ENCODE measurements at regions not wholly inside any gene's neighbourhood (a gene's known extent, or its start where the extent isn't known, plus 50 kb on each side); places are given as distances from the start of the nearest gene placed in this dataset.

- ChIA-PET POLR2A (interaction anchor here (0.5 to 1.3 kb wide), 2 partner anchors 10 to 13 kb away, joined by 3 read pairs; no protein-coding TSS in a partner anchor), CTCF (ENCODE audit: low intra/inter-chr PET ratio) (no interaction called here)
- DNase-seq (ENCODE audit: extremely low read depth in 1 of 4, low spot score in 3 of 4) (no peak), FAIRE-seq (no peak), ATAC-seq (no peak; the same call in 2 of the 3 replicates)
- BruUV-seq (replicated peaks) = no TSS peak
- H3K4me2 ChIP-seq (ENCODE audit: insufficient read depth, low read length) = no peak overlapping the region
- no peaks in the 10 kb centered on the region for H3K4me1 ChIP-seq (replicated peaks in 1 of 2; ENCODE audit: control insufficient read depth in 2 of 2, insufficient read depth in 2 of 2, low read length in 2 of 2)
- WGBS (ENCODE audit: insufficient coverage, low coverage, missing lambda C conversion rate) = 0% methylated on average over 5 of the region's 5 CpGs
- in situ Hi-C loops (cut with MboI) (no loop called here), intact Hi-C loops (cut with micrococcal nuclease) (no loop called here)
- no peak overlapping the region for H2AFZ ChIP-seq (ENCODE audit: low read depth, low read length)
- H3K9ac ChIP-seq (ENCODE audit: insufficient read depth in 1 of 2, low read depth in 2 of 2, low read length in 2 of 2) = no peak overlapping the region
- H4K20me1 ChIP-seq (replicated peaks; ENCODE audit: control insufficient read depth, insufficient read depth, low read length) = no peaks in the 10 kb centered on the region
- H3K9me1 ChIP-seq (ENCODE audit: control insufficient read depth, insufficient read depth, low read length) = no peaks in the 10 kb centered on the region
- no peaks in the 10 kb centered on the region for H3K36me3 ChIP-seq (ENCODE audit: control insufficient read depth, insufficient read depth, low read length)
- peaks cover 2 to 14% of the 10 kb centered on the region in 2 experiments; a peak in 2 of 5 replicates for H3K27me3 ChIP-seq (ENCODE audit: control insufficient read depth in 2 of 2, insufficient read depth in 2 of 2, low read length in 2 of 2)
- no peak overlapping the region for H3K4me3 ChIP-seq
- H3K27ac ChIP-seq (ENCODE audit: extremely low read depth, low read depth, low read length) = no peak overlapping the region
- no peaks in the 10 kb centered on the region; the same call in 1 of the 2 replicates for H3K9me3 ChIP-seq (replicated peaks; ENCODE audit: control insufficient read depth, insufficient read depth, low read depth, low read length)
- H3K79me2 ChIP-seq (ENCODE audit: control insufficient read depth, insufficient read depth, low read length) = no peaks in the 10 kb centered on the region
- TF ChIP-seq DDX20 (tag; IDR thresholded peaks at IDR 0.05; ENCODE audit: low read depth) = no peak
- no peak for TF ChIP-seq BRF1 (IDR thresholded peaks at IDR 0.05; ENCODE audit: borderline replicate concordance, extremely low read depth, insufficient read length)
- TF ChIP-seq TAL1 (IDR thresholded peaks at IDR 0.05) = peak; percentile 25; the same call in 1 of the 2 replicates
- TF ChIP-seq ZBTB2 (IDR thresholded peaks at IDR 0.05) = no peak
- no peak for TF ChIP-seq ZNF140 (CRISPR knock-in tag; IDR thresholded peaks at IDR 0.05)
- TF ChIP-seq SOX6 (IDR thresholded peaks at IDR 0.05) = peak; percentile 72; the same call in 1 of the 2 replicates
- TF ChIP-seq TFAP4 (CRISPR knock-in tag; IDR thresholded peaks at IDR 0.05; ENCODE audit: borderline replicate concordance) = no peak
- no peak for TF ChIP-seq POLR2B (IDR thresholded peaks at IDR 0.05; ENCODE audit: low read depth, partially characterized antibody)
- TF ChIP-seq USF2 (CRISPR knock-in tag; IDR thresholded peaks at IDR 0.05) = peak; percentile 20; the same call in 1 of the 2 replicates
- no peak for TF ChIP-seq GABPB1 (CRISPR knock-in tag; IDR thresholded peaks at IDR 0.05)
- TF ChIP-seq ZNF592 (IDR thresholded peaks at IDR 0.05) = no peak
- no peak for TF ChIP-seq HMGXB4 (CRISPR knock-in tag; IDR thresholded peaks at IDR 0.05)
- no peak for TF ChIP-seq RNF2 (IDR thresholded peaks at IDR 0.05)
These were observed 53.4 kb upstream of the PWP1 start for GRCh38 chr12:107632246-107632645.
